ENCODE measurements at regions not wholly inside any gene's neighbourhood (a gene's known extent, or its start where the extent isn't known, plus 50 kb on each side); places are given as distances from the start of the nearest gene placed in this dataset.

- Mint-ChIP-seq H3K27ac (ENCODE audit: unreplicated experiment) (no peak overlapping the region), H3K36me3 (ENCODE audit: unreplicated experiment) (no peaks in the 10 kb centered on the region), H3K9me3 (ENCODE audit: unreplicated experiment) (peaks cover 9% of the 10 kb centered on the region), H3K4me3 (ENCODE audit: unreplicated experiment) (no peak overlapping the region), H3K27me3 (ENCODE audit: unreplicated experiment) (no peaks in the 10 kb centered on the region), H3K4me1 (ENCODE audit: unreplicated experiment) (no peaks in the 10 kb centered on the region)
- no peak for TF ChIP-seq CTCF (IDR thresholded peaks at IDR 0.05)
- DNase-seq (ENCODE audit: extremely low spot score, unreplicated experiment), result no peak
Observed at GRCh38 chr14:86491743-86492142, 961.8 kb downstream of the FLRT2 start.

GRCh38 chr14:86481104-86481503 is 951.2 kb downstream of the FLRT2 start:
- no peak overlapping the region for H3K4me3 Mint-ChIP-seq (ENCODE audit: unreplicated experiment)
- H3K4me1 Mint-ChIP-seq (ENCODE audit: unreplicated experiment), result no peaks in the 10 kb centered on the region
- H3K36me3 Mint-ChIP-seq (ENCODE audit: unreplicated experiment), result no peaks in the 10 kb centered on the region
- no peak for TF ChIP-seq CTCF (IDR thresholded peaks at IDR 0.05)
- no peaks in the 10 kb centered on the region for H3K27me3 Mint-ChIP-seq (ENCODE audit: unreplicated experiment)
- no peak for DNase-seq (ENCODE audit: extremely low spot score, unreplicated experiment)
- H3K27ac Mint-ChIP-seq (ENCODE audit: unreplicated experiment), result no peak overlapping the region
- no peaks in the 10 kb centered on the region for H3K9me3 Mint-ChIP-seq (ENCODE audit: unreplicated experiment)

- Mint-ChIP-seq H3K36me3 (ENCODE audit: unreplicated experiment) (no peaks in the 10 kb centered on the region), H3K27me3 (ENCODE audit: unreplicated experiment) (no peaks in the 10 kb centered on the region), H3K4me1 (ENCODE audit: unreplicated experiment) (no peaks in the 10 kb centered on the region), H3K4me3 (ENCODE audit: unreplicated experiment) (no peak overlapping the region), H3K9me3 (ENCODE audit: unreplicated experiment) (peaks cover 12% of the 10 kb centered on the region), H3K27ac (ENCODE audit: unreplicated experiment) (no peak overlapping the region)
- DNase-seq (ENCODE audit: extremely low spot score, unreplicated experiment), result no peak
- TF ChIP-seq CTCF (IDR thresholded peaks at IDR 0.05), result no peak
Observed at GRCh38 chr14:86464341-86464740, 934.4 kb downstream of the FLRT2 start.

GRCh38 chr14:86462193-86462753 is 932.3 kb downstream of the FLRT2 start:
- no peak overlapping the region for H3K4me3 Mint-ChIP-seq (ENCODE audit: unreplicated experiment)
- peak; percentile 52 for TF ChIP-seq CTCF (IDR thresholded peaks at IDR 0.05)
- no peak for DNase-seq (ENCODE audit: extremely low spot score, unreplicated experiment)
- peaks cover 12% of the 10 kb centered on the region for H3K9me3 Mint-ChIP-seq (ENCODE audit: unreplicated experiment)
- no peak overlapping the region for H3K27ac Mint-ChIP-seq (ENCODE audit: unreplicated experiment)
- H3K36me3 Mint-ChIP-seq (ENCODE audit: unreplicated experiment), result no peaks in the 10 kb centered on the region
- H3K27me3 Mint-ChIP-seq (ENCODE audit: unreplicated experiment), result no peaks in the 10 kb centered on the region
- H3K4me1 Mint-ChIP-seq (ENCODE audit: unreplicated experiment), result no peaks in the 10 kb centered on the region

- no peak for TF ChIP-seq CTCF (IDR thresholded peaks at IDR 0.05)
- H3K27me3 Mint-ChIP-seq (ENCODE audit: unreplicated experiment), result no peaks in the 10 kb centered on the region
- H3K36me3 Mint-ChIP-seq (ENCODE audit: unreplicated experiment), result no peaks in the 10 kb centered on the region
- no peak overlapping the region for H3K4me3 Mint-ChIP-seq (ENCODE audit: unreplicated experiment)
- H3K4me1 Mint-ChIP-seq (ENCODE audit: unreplicated experiment), result peaks cover 2% of the 10 kb centered on the region
- H3K27ac Mint-ChIP-seq (ENCODE audit: unreplicated experiment), result no peak overlapping the region
- H3K9me3 Mint-ChIP-seq (ENCODE audit: unreplicated experiment), result peaks cover 20% of the 10 kb centered on the region
- no peak for DNase-seq (ENCODE audit: extremely low spot score, unreplicated experiment)
Observed at GRCh38 chr14:86457481-86458135, 927.7 kb downstream of the FLRT2 start.

All from osteocyte (in vitro differentiated cells).